Liver (tissue), 8 donors: ENCODE measurements at regions not wholly inside any gene's neighbourhood (a gene's known extent, or its start where the extent isn't known, plus 50 kb on each side); places are given as distances from the start of the nearest gene placed in this dataset.

Source experiments
- DNase-seq: peaks from one replicate; pipeline ENCODE4 v3.0.0-alpha.2; 2017; ENCODE audit warnings: low spot score
- H3K27ac ChIP-seq, 2 donors: one replicate each; pipeline ENCODE4 v1.7.0; 2013; ENCODE audit warnings: inconsistent platforms in 2 of 2, low read length in 2 of 2, control low read depth in 1 of 2, low read depth in 1 of 2, mild to moderate bottlenecking in 1 of 2
- H3K27me3 ChIP-seq, 4 donors: one replicate each; pipeline versions ENCODE4 v1.6.1 to v1.7.0; 2013; ENCODE audit warnings: low read length in 3 of 4, inconsistent platforms in 1 of 4, mild to moderate bottlenecking in 1 of 4, moderate library complexity in 1 of 4; ENCODE audit not compliant: control insufficient read depth in 4 of 4, insufficient read depth in 4 of 4
- H3K36me3 ChIP-seq, 4 donors: one replicate each; pipeline versions ENCODE4 v1.6.1 to v1.7.0; 2013; ENCODE audit warnings: low read length in 3 of 4, mild to moderate bottlenecking in 3 of 4, low read depth in 1 of 4, moderate library complexity in 1 of 4; ENCODE audit not compliant: control insufficient read depth in 4 of 4, insufficient read depth in 3 of 4
- H3K4me1 ChIP-seq, 4 donors: one replicate each; pipeline versions ENCODE4 v1.6.1 to v1.7.0; 2013; ENCODE audit warnings: low read length in 3 of 4, mild to moderate bottlenecking in 3 of 4, moderate library complexity in 1 of 4; ENCODE audit not compliant: control insufficient read depth in 4 of 4, insufficient read depth in 4 of 4
- H3K4me3 ChIP-seq, 3 donors: one replicate each; pipeline versions ENCODE4 v1.6.1 to v1.7.0; 2013; ENCODE audit warnings: low read length in 3 of 3, control low read depth in 1 of 3, low read depth in 1 of 3, mild to moderate bottlenecking in 1 of 3
- H3K9ac ChIP-seq, 2 donors: one replicate each; pipeline ENCODE4 v1.7.0; 2013; ENCODE audit warnings: low read length in 2 of 2, mild to moderate bottlenecking in 2 of 2, moderate library complexity in 2 of 2, control low read depth in 1 of 2, low read depth in 1 of 2
- H3K9me3 ChIP-seq, 4 donors: one replicate each; pipeline versions ENCODE4 v1.6.1 to v1.7.0; 2013; ENCODE audit warnings: low read length in 3 of 4; ENCODE audit not compliant: control insufficient read depth in 4 of 4
- EGR1 ChIP-seq, 2 donors: IDR thresholded peaks; 2 replicates each; pipeline ENCODE4 v1.6.1; 2016 to 2018; ENCODE audit warnings: antibody characterized with exemption in 2 of 2, low read depth in 2 of 2
- FOXA1 ChIP-seq: IDR thresholded peaks from 2 replicates; pipeline ENCODE4 v1.6.1; 2016; ENCODE audit warnings: antibody characterized with exemption
- FOXA2 ChIP-seq: IDR thresholded peaks from 2 replicates; pipeline ENCODE4 v1.6.1; 2016; ENCODE audit warnings: antibody characterized with exemption
- GABPA ChIP-seq, 2 donors: IDR thresholded peaks in 1 of 2; conservative IDR thresholded peaks in 1 of 2; 2 replicates each; pipeline ENCODE4 v1.6.1; 2016; ENCODE audit warnings: antibody characterized with exemption in 2 of 2, mild to moderate bottlenecking in 1 of 2, moderate library complexity in 1 of 2
- HNF4A ChIP-seq, 2 donors: conservative IDR thresholded peaks; 2 replicates each; pipeline ENCODE4 v1.6.1; 2016; ENCODE audit warnings: antibody characterized with exemption in 2 of 2, mild to moderate bottlenecking in 2 of 2
- HNF4G ChIP-seq: IDR thresholded peaks from 2 replicates; pipeline ENCODE4 v1.6.1; 2016; ENCODE audit warnings: antibody characterized with exemption
- JUND ChIP-seq, 2 donors: IDR thresholded peaks; 2 replicates each; pipeline ENCODE4 v1.6.1; 2016; ENCODE audit warnings: antibody characterized with exemption in 2 of 2
- NR2F2 ChIP-seq: IDR thresholded peaks from 2 replicates; pipeline ENCODE4 v1.6.1; 2016; ENCODE audit warnings: antibody characterized with exemption
- RAD21 ChIP-seq, 2 donors: IDR thresholded peaks; 2 replicates each; pipeline ENCODE4 v1.6.1; 2016; ENCODE audit warnings: antibody characterized with exemption in 2 of 2, mild to moderate bottlenecking in 2 of 2
- RXRA ChIP-seq, 2 donors: IDR thresholded peaks; 2 replicates each; pipeline ENCODE4 v1.6.1; 2017 to 2018; ENCODE audit warnings: antibody characterized with exemption in 2 of 2, mild to moderate bottlenecking in 1 of 2
- SP1 ChIP-seq: IDR thresholded peaks from 2 replicates; pipeline ENCODE4 v1.6.1; 2018; ENCODE audit warnings: antibody characterized with exemption, mild to moderate bottlenecking
- TAF1 ChIP-seq: conservative IDR thresholded peaks from 2 replicates; pipeline ENCODE4 v1.6.1; 2016; ENCODE audit warnings: antibody characterized with exemption, mild to moderate bottlenecking
- YY1 ChIP-seq: IDR thresholded peaks from 2 replicates; pipeline ENCODE4 v1.6.1; 2016; ENCODE audit warnings: antibody characterized with exemption, mild to moderate bottlenecking
- WGBS: extraction: QIAGEN DNeasy Blood & Tissue Kit; methylation state at CpG from one replicate; pipeline ENCODE4 v1.1.7; 2013; 5-methylcytosine and 5-hydroxymethylcytosine counted together
- TF ChIP-seq, protein P1 (sequence below): IDR thresholded peaks from 2 replicates; pipeline ENCODE4 v1.6.1; 2016; ENCODE audit warnings: antibody characterized with exemption
- TF ChIP-seq, protein P2 (sequence below): fragments of 150-350 bp; IDR thresholded peaks from 2 replicates; pipeline ENCODE4 v1.5.1; 2017; ENCODE audit warnings: improper control_type of control experiment, low read depth, low read length; ENCODE audit not compliant: missing input control
- TF ChIP-seq, protein P3 (sequence below): IDR thresholded peaks from 2 replicates; pipeline ENCODE4 v1.6.1; 2016; ENCODE audit warnings: antibody characterized with exemption
- TF ChIP-seq, protein P4 (sequence below): IDR thresholded peaks from 2 replicates; pipeline ENCODE4 v1.6.1; 2016; ENCODE audit warnings: antibody characterized with exemption, mild to moderate bottlenecking
- TF ChIP-seq, protein P5 (sequence below): IDR thresholded peaks from 2 replicates; pipeline ENCODE4 v1.6.1; 2016; ENCODE audit warnings: antibody characterized with exemption
- donor health status: healthy.
- donor health status: healthy.
- donor health status: healthy.
- donor health status: healthy.
- donor health status: healthy.

DNA sequence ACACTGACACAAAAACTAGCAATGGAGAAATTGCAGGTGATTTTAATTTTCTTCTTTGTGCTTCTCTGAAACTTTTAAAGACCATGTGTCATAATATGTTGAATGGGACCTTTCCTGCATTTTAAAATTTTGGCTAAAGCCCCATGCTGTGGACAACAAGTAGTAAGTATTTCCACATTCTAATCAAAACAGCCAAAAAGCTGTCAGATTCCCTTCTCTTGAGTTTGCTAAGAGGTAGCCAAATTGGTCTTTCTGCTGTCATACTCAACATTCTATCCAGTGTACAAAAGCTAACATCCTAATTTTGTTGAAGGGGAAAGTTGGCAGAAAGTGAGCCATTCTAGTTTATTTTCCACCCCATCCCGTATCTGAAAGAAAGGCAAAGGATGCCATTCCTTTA, 447.6 kb downstream of the TFEC start:
- no peaks in the 10 kb centered on the region for H3K36me3 ChIP-seq
- 82% methylated on average over 1 of the region's 1 CpG for WGBS
- H3K9ac ChIP-seq = no peak overlapping the region
- H3K27me3 ChIP-seq = no peaks in the 10 kb centered on the region
- TF ChIP-seq, protein P1, sequence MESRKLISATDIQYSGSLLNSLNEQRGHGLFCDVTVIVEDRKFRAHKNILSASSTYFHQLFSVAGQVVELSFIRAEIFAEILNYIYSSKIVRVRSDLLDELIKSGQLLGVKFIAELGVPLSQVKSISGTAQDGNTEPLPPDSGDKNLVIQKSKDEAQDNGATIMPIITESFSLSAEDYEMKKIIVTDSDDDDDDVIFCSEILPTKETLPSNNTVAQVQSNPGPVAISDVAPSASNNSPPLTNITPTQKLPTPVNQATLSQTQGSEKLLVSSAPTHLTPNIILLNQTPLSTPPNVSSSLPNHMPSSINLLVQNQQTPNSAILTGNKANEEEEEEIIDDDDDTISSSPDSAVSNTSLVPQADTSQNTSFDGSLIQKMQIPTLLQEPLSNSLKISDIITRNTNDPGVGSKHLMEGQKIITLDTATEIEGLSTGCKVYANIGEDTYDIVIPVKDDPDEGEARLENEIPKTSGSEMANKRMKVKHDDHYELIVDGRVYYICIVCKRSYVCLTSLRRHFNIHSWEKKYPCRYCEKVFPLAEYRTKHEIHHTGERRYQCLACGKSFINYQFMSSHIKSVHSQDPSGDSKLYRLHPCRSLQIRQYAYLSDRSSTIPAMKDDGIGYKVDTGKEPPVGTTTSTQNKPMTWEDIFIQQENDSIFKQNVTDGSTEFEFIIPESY = no peak
- TF ChIP-seq JUND (IDR thresholded peaks at IDR 0.05) (no peak), FOXA1 (no peak), SP1 (no peak), GABPA (IDR thresholded peaks at IDR 0.05 in 1 of 2, conservative IDR thresholded peaks at IDR 0.05 in 1 of 2) (no peak), TAF1 (no peak), FOXA2 (no peak)
- no peak for DNase-seq
- no peak overlapping the region for H3K4me3 ChIP-seq
- no peak overlapping the region for H3K27ac ChIP-seq
- H3K4me1 ChIP-seq = no peaks in the 10 kb centered on the region
- H3K9me3 ChIP-seq = no peaks in the 10 kb centered on the region

DNA sequence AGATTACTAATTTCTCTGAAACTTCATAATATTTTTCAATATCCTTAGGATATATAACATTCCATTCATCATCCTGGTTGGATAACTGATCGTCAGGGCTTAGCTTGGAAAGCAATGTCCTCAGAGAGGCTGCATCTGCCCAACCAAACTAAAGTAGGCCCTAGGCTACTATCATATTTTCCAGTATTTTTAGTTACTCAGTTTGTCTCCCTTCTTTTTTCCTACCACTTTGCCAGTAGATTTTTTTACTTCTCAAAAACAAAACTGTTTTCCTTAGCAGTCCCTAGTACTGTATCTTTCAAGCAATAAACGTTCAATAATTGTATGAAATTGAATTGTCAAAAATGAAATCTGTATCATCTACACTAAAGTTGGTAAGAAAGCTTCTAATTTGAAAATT, 452.0 kb downstream of the TFEC start:
- H3K27me3 ChIP-seq = no peaks in the 10 kb centered on the region
- H3K4me3 ChIP-seq = no peak overlapping the region
- H3K27ac ChIP-seq = no peak overlapping the region
- DNase-seq = no peak
- 71% methylated on average over 2 of the region's 2 CpGs for WGBS
- H3K4me1 ChIP-seq = no peaks in the 10 kb centered on the region
- H3K9ac ChIP-seq = no peak overlapping the region
- TF ChIP-seq YY1 = no peak
- no peak for TF ChIP-seq HNF4G
- H3K36me3 ChIP-seq = no peaks in the 10 kb centered on the region
- no peaks in the 10 kb centered on the region for H3K9me3 ChIP-seq

DNA sequence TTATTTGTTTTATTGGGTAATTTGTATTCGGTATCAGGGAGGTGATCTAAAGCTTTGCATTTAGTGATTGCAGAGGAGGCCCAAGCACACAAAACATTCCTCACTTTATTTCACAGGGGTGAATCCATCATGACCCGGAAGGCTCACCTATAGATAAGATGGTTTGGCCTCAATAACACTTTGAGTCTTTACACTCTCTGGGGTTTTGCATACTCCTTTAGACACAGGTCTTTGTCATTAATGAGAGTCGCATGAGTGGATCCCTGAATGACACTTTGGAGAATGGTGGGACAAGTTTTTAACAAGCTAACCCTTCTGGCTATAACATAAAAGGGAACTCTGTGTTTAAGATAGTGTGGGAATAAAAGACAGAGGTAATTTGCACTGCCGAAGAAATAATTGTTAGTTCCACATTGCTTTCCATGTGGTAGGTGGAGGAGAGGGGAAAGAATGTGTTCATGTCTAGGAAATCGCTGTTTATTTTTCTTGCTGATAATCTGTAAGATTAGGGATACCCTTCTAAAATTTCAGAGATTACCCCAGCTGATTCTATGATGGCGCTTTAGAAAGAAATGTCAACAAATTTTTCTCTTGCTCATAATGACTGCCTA, 455.8 kb downstream of the TFEC start:
- Histone ChIP-seq H3K9me3 (no peaks in the 10 kb centered on the region), H3K27me3 (no peaks in the 10 kb centered on the region), H3K9ac (no peak overlapping the region), H3K4me1 (no peaks in the 10 kb centered on the region), H3K36me3 (no peaks in the 10 kb centered on the region), H3K27ac (no peak overlapping the region), H3K4me3 (no peak overlapping the region)
- no peak for DNase-seq
- TF ChIP-seq, protein P2, sequence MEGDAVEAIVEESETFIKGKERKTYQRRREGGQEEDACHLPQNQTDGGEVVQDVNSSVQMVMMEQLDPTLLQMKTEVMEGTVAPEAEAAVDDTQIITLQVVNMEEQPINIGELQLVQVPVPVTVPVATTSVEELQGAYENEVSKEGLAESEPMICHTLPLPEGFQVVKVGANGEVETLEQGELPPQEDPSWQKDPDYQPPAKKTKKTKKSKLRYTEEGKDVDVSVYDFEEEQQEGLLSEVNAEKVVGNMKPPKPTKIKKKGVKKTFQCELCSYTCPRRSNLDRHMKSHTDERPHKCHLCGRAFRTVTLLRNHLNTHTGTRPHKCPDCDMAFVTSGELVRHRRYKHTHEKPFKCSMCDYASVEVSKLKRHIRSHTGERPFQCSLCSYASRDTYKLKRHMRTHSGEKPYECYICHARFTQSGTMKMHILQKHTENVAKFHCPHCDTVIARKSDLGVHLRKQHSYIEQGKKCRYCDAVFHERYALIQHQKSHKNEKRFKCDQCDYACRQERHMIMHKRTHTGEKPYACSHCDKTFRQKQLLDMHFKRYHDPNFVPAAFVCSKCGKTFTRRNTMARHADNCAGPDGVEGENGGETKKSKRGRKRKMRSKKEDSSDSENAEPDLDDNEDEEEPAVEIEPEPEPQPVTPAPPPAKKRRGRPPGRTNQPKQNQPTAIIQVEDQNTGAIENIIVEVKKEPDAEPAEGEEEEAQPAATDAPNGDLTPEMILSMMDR = no peak
- TF ChIP-seq HNF4A (conservative IDR thresholded peaks at IDR 0.05) = no peak
- no peak for TF ChIP-seq GABPA (IDR thresholded peaks at IDR 0.05 in 1 of 2, conservative IDR thresholded peaks at IDR 0.05 in 1 of 2)
- TF ChIP-seq, protein P1 = no peak
- TF ChIP-seq YY1 = no peak
- TF ChIP-seq, protein P3, sequence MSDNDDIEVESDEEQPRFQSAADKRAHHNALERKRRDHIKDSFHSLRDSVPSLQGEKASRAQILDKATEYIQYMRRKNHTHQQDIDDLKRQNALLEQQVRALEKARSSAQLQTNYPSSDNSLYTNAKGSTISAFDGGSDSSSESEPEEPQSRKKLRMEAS = no peak
- no peak for TF ChIP-seq JUND (IDR thresholded peaks at IDR 0.05)
- TF ChIP-seq, protein P4, sequence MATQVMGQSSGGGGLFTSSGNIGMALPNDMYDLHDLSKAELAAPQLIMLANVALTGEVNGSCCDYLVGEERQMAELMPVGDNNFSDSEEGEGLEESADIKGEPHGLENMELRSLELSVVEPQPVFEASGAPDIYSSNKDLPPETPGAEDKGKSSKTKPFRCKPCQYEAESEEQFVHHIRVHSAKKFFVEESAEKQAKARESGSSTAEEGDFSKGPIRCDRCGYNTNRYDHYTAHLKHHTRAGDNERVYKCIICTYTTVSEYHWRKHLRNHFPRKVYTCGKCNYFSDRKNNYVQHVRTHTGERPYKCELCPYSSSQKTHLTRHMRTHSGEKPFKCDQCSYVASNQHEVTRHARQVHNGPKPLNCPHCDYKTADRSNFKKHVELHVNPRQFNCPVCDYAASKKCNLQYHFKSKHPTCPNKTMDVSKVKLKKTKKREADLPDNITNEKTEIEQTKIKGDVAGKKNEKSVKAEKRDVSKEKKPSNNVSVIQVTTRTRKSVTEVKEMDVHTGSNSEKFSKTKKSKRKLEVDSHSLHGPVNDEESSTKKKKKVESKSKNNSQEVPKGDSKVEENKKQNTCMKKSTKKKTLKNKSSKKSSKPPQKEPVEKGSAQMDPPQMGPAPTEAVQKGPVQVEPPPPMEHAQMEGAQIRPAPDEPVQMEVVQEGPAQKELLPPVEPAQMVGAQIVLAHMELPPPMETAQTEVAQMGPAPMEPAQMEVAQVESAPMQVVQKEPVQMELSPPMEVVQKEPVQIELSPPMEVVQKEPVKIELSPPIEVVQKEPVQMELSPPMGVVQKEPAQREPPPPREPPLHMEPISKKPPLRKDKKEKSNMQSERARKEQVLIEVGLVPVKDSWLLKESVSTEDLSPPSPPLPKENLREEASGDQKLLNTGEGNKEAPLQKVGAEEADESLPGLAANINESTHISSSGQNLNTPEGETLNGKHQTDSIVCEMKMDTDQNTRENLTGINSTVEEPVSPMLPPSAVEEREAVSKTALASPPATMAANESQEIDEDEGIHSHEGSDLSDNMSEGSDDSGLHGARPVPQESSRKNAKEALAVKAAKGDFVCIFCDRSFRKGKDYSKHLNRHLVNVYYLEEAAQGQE = no peak
- TF ChIP-seq FOXA1 = no peak
- no peak for TF ChIP-seq EGR1 (IDR thresholded peaks at IDR 0.05; ENCODE audit: low read depth in 2 of 2)
- TF ChIP-seq NR2F2 = no peak
- TF ChIP-seq RAD21 (IDR thresholded peaks at IDR 0.05) = no peak
- no peak for TF ChIP-seq RXRA (IDR thresholded peaks at IDR 0.05)
- no peak for TF ChIP-seq HNF4G
- TF ChIP-seq, protein P5, sequence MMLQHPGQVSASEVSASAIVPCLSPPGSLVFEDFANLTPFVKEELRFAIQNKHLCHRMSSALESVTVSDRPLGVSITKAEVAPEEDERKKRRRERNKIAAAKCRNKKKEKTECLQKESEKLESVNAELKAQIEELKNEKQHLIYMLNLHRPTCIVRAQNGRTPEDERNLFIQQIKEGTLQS = no peak
- TF ChIP-seq SP1 = no peak
- TF ChIP-seq TAF1 = no peak
- no peak for TF ChIP-seq FOXA2
- 68% methylated on average over 6 of the region's 6 CpGs for WGBS
